PC-3 (cell line): ENCODE measurements at regions not wholly inside any gene's neighbourhood (a gene's known extent, or its start where the extent isn't known, plus 50 kb on each side); places are given as distances from the start of the nearest gene placed in this dataset.

Source experiments
- ATAC-seq: fragments of 200-7000 bp; cut with Tn5 transposase; 2 replicates; pipeline ENCODE4 v1.9.1; 2020; ENCODE audit warnings: mild to moderate bottlenecking, moderate library complexity
- BruUV-seq: library from RNA; stranded (reverse); fragments of 400-500 nt; replicated peaks from 2 replicates; lab custom pipeline; 2021; lab: Mats Ljungman, UMichigan
- CTCF ChIA-PET: fragments of 300-600 bp; sonication (Branson Sonifier 250); formaldehyde crosslinking; loops from one replicate; lab custom pipeline; 2022; ENCODE audit warnings: antibody characterized with exemption; lab: Charles Lee
- POLR2A ChIA-PET: fragments of 300-600 bp; sonication (Branson Sonifier 250); formaldehyde crosslinking; loops from one replicate; lab custom pipeline; 2022; ENCODE audit warnings: antibody characterized with exemption; ENCODE audit not compliant: unreplicated experiment; lab: Charles Lee
- DNase-seq: peaks from one replicate; pipeline ENCODE4 v3.0.0-alpha.2; 2015
- H2AFZ ChIP-seq: fragments of 300-600 bp; sonication (generic); 2 replicates; pipeline ENCODE4 v1.6.0; 2016; ENCODE audit warnings: antibody characterized with exemption, low read length
- H3F3A ChIP-seq: fragments of 300-600 bp; sonication (generic); one replicate; pipeline ENCODE4 v1.6.0; 2017; ENCODE audit warnings: antibody characterized with exemption, low read length, control low read depth, mild to moderate bottlenecking; ENCODE audit not compliant: unreplicated experiment
- H3K27ac ChIP-seq: fragments of 300-600 bp; sonication (generic); 2 replicates; pipeline ENCODE4 v1.5.1; 2016; ENCODE audit warnings: mild to moderate bottlenecking, low read length
- H3K27me3 ChIP-seq: fragments of 300-600 bp; sonication (generic); 2 replicates; pipeline ENCODE4 v1.6.1; 2016; ENCODE audit warnings: low read length, mixed read lengths
- H3K36me3 ChIP-seq: fragments of 300-600 bp; sonication (generic); 2 replicates; pipeline ENCODE4 v1.6.1; 2016; ENCODE audit warnings: low read depth, mixed run types, low read length, mixed read lengths
- H3K4me1 ChIP-seq: fragments of 300-600 bp; sonication (generic); 2 replicates; pipeline ENCODE4 v1.5.1; 2016; ENCODE audit warnings: low read length; ENCODE audit not compliant: insufficient read depth
- H3K4me2 ChIP-seq: fragments of 300-600 bp; sonication (generic); 2 replicates; pipeline ENCODE4 v1.6.0; 2016; ENCODE audit warnings: low read length
- H3K4me3 ChIP-seq: fragments of 300-600 bp; sonication (generic); 2 replicates; pipeline ENCODE4 v1.5.1; 2016; ENCODE audit warnings: mild to moderate bottlenecking, low read length, mixed read lengths
- H3K79me2 ChIP-seq: fragments of 300-600 bp; sonication (generic); 2 replicates; pipeline ENCODE4 v1.6.1; 2017; ENCODE audit warnings: low read length, mixed read lengths
- H3K9ac ChIP-seq: fragments of 300-600 bp; sonication (generic); 2 replicates; pipeline ENCODE4 v1.6.0; 2016; ENCODE audit warnings: mild to moderate bottlenecking, low read length
- H3K9me2 ChIP-seq: fragments of 300-600 bp; sonication (generic); replicated peaks from 2 replicates; pipeline ENCODE4 v1.6.1; 2016; ENCODE audit warnings: mixed run types, low read length, mixed read lengths
- H3K9me3 ChIP-seq: fragments of 300-600 bp; sonication (generic); 2 replicates; pipeline ENCODE4 v1.6.1; 2016; ENCODE audit warnings: low read length, mixed read lengths
- H4K20me1 ChIP-seq: fragments of 300-600 bp; sonication (generic); 2 replicates; pipeline ENCODE4 v1.6.1; 2016; ENCODE audit warnings: low read length, mixed read lengths
- CTCF ChIP-seq: fragments of 300-600 bp; sonication (generic); conservative IDR thresholded peaks from 2 replicates; pipeline ENCODE4 v1.5.1; 2017; ENCODE audit warnings: antibody characterized with exemption, low read depth, mild to moderate bottlenecking, low read length
- EZH2 ChIP-seq: fragments of 300-600 bp; sonication (generic); IDR thresholded peaks from one replicate; pipeline ENCODE4 v1.6.1; 2017; ENCODE audit warnings: antibody characterized with exemption, mild to moderate bottlenecking, low read length; ENCODE audit not compliant: unreplicated experiment
- EZH2phosphoT487 ChIP-seq: fragments of 300-600 bp; sonication (generic); IDR thresholded peaks from 2 replicates; pipeline ENCODE4 v1.6.1; 2018; ENCODE audit warnings: mild to moderate bottlenecking, antibody characterized with exemption, low read length, borderline replicate concordance
- intact Hi-C: fragments of 100-400 bp; cut with micrococcal nuclease; formaldehyde crosslinking; loops from 2 replicates; pipeline ENCODE4 v1.9.0; 2023

- Histone ChIP-seq H4K20me1 (no peaks in the 10 kb centered on the region), H3K4me2 (no peak overlapping the region), H3K4me1 (no peaks in the 10 kb centered on the region), H3K27me3 (no peaks in the 10 kb centered on the region), H3K36me3 (no peaks in the 10 kb centered on the region), H3K4me3 (no peak overlapping the region), H2AFZ (no peak overlapping the region), H3K79me2 (no peaks in the 10 kb centered on the region), H3F3A (no peaks in the 10 kb centered on the region), H3K9me2 (no peaks in the 10 kb centered on the region), H3K9ac (no peak overlapping the region), H3K27ac (no peak overlapping the region), H3K9me3 (no peaks in the 10 kb centered on the region)
- ChIA-PET POLR2A (no interaction called here), CTCF (no interaction called here)
- ATAC-seq (no peak), DNase-seq (no peak)
- intact Hi-C loops: no loop called here
- no peak for TF ChIP-seq EZH2
- TF ChIP-seq CTCF: no peak
- no peak for TF ChIP-seq EZH2phosphoT487
- BruUV-seq: no TSS peak
Measured at GRCh38 chrX:40213092-40213491, 115.3 kb upstream of the BCOR start.

GRCh38 chrX:40209951-40210617 is 112.3 kb upstream of the BCOR start:
- ATAC-seq (peak; percentile 50), DNase-seq (peak; percentile 38)
- Histone ChIP-seq H3K4me2 (no peak overlapping the region), H4K20me1 (no peaks in the 10 kb centered on the region), H3K4me3 (no peak overlapping the region), H3K27ac (no peak overlapping the region), H3K9me3 (no peaks in the 10 kb centered on the region), H3K79me2 (no peaks in the 10 kb centered on the region), H3K4me1 (no peaks in the 10 kb centered on the region), H3K36me3 (no peaks in the 10 kb centered on the region), H3K9me2 (no peaks in the 10 kb centered on the region), H3K9ac (no peak overlapping the region), H3F3A (no peaks in the 10 kb centered on the region), H3K27me3 (no peaks in the 10 kb centered on the region), H2AFZ (no peak overlapping the region)
- BruUV-seq: no TSS peak
- intact Hi-C loops: no loop called here
- POLR2A ChIA-PET: no interaction called here
- CTCF ChIA-PET: no interaction called here
- TF ChIP-seq EZH2: no peak
- no peak for TF ChIP-seq CTCF
- TF ChIP-seq EZH2phosphoT487: no peak

GRCh38 chrX:40207626-40208025 is 109.9 kb upstream of the BCOR start:
- Histone ChIP-seq H3K9ac (no peak overlapping the region), H3F3A (no peaks in the 10 kb centered on the region), H2AFZ (no peak overlapping the region), H3K4me3 (no peak overlapping the region), H3K4me1 (no peaks in the 10 kb centered on the region), H3K27ac (no peak overlapping the region), H4K20me1 (no peaks in the 10 kb centered on the region), H3K36me3 (no peaks in the 10 kb centered on the region), H3K4me2 (no peak overlapping the region), H3K9me3 (no peaks in the 10 kb centered on the region), H3K9me2 (no peaks in the 10 kb centered on the region), H3K79me2 (no peaks in the 10 kb centered on the region), H3K27me3 (no peaks in the 10 kb centered on the region)
- TF ChIP-seq CTCF: no peak
- intact Hi-C loops: no loop called here
- DNase-seq (peak; percentile 25), ATAC-seq (no peak)
- BruUV-seq: no TSS peak
- ChIA-PET CTCF (no interaction called here), POLR2A (no interaction called here)
